ENCODE measurements at regions not wholly inside any gene's neighbourhood (a gene's known extent, or its start where the extent isn't known, plus 50 kb on each side); places are given as distances from the start of the nearest gene placed in this dataset.

DNA sequence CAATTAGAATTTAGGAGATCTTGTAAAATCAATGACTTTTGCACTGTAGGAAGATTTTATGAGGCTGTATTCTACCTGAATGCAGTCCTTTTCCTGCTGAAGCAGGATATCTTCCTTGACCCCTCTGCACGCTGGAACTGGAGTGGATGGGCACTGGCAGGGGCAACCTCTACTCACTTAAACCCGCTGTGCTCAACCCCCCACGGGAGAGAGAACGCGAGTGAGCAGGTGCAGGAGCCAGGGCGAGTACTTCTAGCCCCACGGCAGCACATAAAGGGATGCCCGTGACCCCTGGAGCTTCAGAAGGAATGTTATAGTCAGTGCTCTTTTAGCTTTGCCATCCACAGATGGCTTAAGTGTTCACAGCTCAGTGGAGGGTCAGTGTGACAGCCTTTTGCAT is 1144.8 kb downstream of the EPHA7 start:
- no peak overlapping the region for H3K27ac ChIP-seq
- TF ChIP-seq POLR2AphosphoS5 (IDR thresholded peaks at IDR 0.05) (no peak), EP300 (IDR thresholded peaks at IDR 0.05) (no peak), POLR2A (IDR thresholded peaks at IDR 0.05) (no peak)
- TF ChIP-seq, protein P1, sequence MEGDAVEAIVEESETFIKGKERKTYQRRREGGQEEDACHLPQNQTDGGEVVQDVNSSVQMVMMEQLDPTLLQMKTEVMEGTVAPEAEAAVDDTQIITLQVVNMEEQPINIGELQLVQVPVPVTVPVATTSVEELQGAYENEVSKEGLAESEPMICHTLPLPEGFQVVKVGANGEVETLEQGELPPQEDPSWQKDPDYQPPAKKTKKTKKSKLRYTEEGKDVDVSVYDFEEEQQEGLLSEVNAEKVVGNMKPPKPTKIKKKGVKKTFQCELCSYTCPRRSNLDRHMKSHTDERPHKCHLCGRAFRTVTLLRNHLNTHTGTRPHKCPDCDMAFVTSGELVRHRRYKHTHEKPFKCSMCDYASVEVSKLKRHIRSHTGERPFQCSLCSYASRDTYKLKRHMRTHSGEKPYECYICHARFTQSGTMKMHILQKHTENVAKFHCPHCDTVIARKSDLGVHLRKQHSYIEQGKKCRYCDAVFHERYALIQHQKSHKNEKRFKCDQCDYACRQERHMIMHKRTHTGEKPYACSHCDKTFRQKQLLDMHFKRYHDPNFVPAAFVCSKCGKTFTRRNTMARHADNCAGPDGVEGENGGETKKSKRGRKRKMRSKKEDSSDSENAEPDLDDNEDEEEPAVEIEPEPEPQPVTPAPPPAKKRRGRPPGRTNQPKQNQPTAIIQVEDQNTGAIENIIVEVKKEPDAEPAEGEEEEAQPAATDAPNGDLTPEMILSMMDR (IDR thresholded peaks at IDR 0.05): no peak
- 87 to 88% methylated on average over 8 of the region's 8 CpGs for WGBS, 2 donors
- DNase-seq: peak in 1 of 2 donors; percentile 6
- no peaks in the 10 kb centered on the region for H3K4me1 ChIP-seq
- H3K36me3 ChIP-seq: no peaks in the 10 kb centered on the region
- no peak for ATAC-seq (ENCODE audit: low FRiP score in 2 of 2)
- no peaks in the 10 kb centered on the region for H3K9me3 ChIP-seq
- H3K27me3 ChIP-seq: no peaks in the 10 kb centered on the region
- no peak overlapping the region for H3K4me3 ChIP-seq

DNA sequence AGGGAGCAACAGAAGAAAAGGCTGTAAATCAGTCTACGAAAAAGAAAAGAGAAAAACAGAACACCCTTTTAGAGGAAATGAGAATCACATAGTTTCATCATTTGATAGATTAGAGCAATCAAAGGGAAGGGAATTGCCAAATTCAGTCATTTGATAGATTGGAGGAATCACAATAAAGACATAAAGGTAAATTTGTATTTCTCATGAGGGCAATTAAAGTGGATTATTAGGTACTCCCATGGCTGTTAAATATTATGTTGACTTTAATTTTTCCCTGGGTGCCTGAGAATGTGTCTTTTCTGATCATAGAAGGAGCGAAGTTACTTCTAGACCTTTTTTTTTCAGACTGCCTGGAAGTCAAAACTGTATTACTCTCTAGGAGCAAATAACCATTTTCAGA is 1145.7 kb downstream of the EPHA7 start:
- Histone ChIP-seq H3K4me3 (no peak overlapping the region), H3K9me3 (no peaks in the 10 kb centered on the region), H3K27ac (no peak overlapping the region), H3K27me3 (no peaks in the 10 kb centered on the region), H3K36me3 (no peaks in the 10 kb centered on the region), H3K4me1 (no peaks in the 10 kb centered on the region)
- ATAC-seq (ENCODE audit: low FRiP score in 2 of 2) (no peak), DNase-seq (no peak)
- TF ChIP-seq, protein P1 (IDR thresholded peaks at IDR 0.05): no peak
- no peak for TF ChIP-seq POLR2AphosphoS5 (IDR thresholded peaks at IDR 0.05)
- TF ChIP-seq POLR2A (IDR thresholded peaks at IDR 0.05): no peak
- TF ChIP-seq EP300 (IDR thresholded peaks at IDR 0.05): no peak
- WGBS, 2 donors: 77 to 82% methylated on average over 2 of the region's 2 CpGs

DNA sequence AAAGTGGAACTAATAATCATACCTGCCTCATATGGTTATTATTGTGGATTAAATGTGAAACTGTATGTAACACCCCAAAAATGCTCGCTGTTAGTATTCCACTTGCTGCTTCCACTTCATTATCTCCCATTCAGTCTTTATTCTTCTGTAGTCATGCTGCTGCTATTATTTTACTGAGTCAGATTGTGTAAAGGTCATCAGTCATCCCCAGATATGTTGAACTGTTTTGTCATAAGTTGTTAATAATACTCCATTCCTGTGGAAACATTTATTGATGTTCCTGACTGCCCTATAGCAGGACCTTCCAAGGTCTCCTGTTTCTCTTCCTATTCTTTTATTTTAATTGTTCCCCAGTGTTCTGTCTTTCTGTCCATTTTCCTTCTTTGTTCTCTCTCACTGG is 1148.3 kb downstream of the EPHA7 start:
- Histone ChIP-seq H3K36me3 (no peaks in the 10 kb centered on the region), H3K27me3 (no peaks in the 10 kb centered on the region), H3K9me3 (no peaks in the 10 kb centered on the region), H3K4me1 (no peaks in the 10 kb centered on the region), H3K27ac (no peak overlapping the region), H3K4me3 (no peak overlapping the region)
- DNase-seq (no peak), ATAC-seq (ENCODE audit: low FRiP score in 2 of 2) (no peak)
- TF ChIP-seq POLR2A (IDR thresholded peaks at IDR 0.05) (no peak), POLR2AphosphoS5 (IDR thresholded peaks at IDR 0.05) (no peak)
- 90 to 92% methylated on average over 1 of the region's 1 CpG for WGBS, 2 donors

DNA sequence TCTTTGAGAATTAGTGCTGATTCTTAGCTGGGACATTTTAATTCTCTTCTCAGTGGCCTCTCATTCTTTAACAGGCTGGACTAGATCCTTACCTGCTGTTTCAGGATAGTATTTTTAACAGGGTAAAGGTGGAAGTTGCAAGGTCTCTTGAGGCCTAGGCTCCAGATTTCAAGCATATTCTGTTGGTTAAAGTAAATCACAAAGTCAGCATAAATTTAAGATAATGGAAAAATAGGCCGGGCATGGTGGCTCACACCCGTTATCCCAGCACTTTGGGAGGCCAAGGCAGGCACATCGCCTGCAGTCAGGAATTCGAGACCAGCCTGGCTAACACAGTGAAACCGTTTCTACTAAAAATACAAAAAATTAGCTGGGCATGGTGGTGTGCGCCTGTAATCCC is 1149.0 kb downstream of the EPHA7 start:
- no peak for TF ChIP-seq POLR2A (IDR thresholded peaks at IDR 0.05)
- TF ChIP-seq POLR2AphosphoS5 (IDR thresholded peaks at IDR 0.05): no peak
- TF ChIP-seq, protein P1 (IDR thresholded peaks at IDR 0.05): no peak
- no peak for TF ChIP-seq EP300 (IDR thresholded peaks at IDR 0.05)
- ATAC-seq (ENCODE audit: low FRiP score in 2 of 2) (no peak), DNase-seq (no peak)
- Histone ChIP-seq H3K9me3 (no peaks in the 10 kb centered on the region), H3K4me3 (no peak overlapping the region), H3K4me1 (no peaks in the 10 kb centered on the region), H3K27ac (no peak overlapping the region), H3K27me3 (no peaks in the 10 kb centered on the region), H3K36me3 (no peaks in the 10 kb centered on the region)
- WGBS, 2 donors: 90 to 99% methylated on average over 6 of the region's 6 CpGs

DNA sequence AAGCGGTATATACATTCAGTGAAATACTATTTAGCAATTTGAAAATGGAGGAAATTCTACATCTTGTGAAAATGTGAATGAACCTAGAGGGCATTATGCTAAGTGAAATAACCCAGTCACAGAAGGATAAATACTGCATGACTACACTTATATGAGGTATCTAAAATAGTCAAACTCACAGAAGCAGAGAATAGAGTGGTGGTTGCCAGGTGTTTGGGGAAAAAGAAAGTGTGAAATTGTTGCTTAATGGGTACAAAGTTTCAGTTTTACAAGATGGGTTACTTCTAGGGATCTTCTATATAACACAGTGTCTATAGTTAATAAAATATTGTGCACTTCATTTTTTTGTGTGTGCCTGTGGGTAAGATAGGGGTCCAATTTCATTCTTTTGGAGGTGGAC is 1152.0 kb downstream of the EPHA7 start:
- no peak for TF ChIP-seq POLR2A (IDR thresholded peaks at IDR 0.05)
- TF ChIP-seq, protein P1 (IDR thresholded peaks at IDR 0.05): no peak
- TF ChIP-seq POLR2AphosphoS5 (IDR thresholded peaks at IDR 0.05): no peak
- TF ChIP-seq EP300 (IDR thresholded peaks at IDR 0.05): no peak
- Histone ChIP-seq H3K36me3 (no peaks in the 10 kb centered on the region), H3K9me3 (no peaks in the 10 kb centered on the region), H3K4me1 (no peaks in the 10 kb centered on the region), H3K4me3 (no peak overlapping the region), H3K27ac (no peak overlapping the region), H3K27me3 (no peaks in the 10 kb centered on the region)
- DNase-seq (no peak), ATAC-seq (ENCODE audit: low FRiP score in 2 of 2) (no peak)
- 89 to 98% methylated on average over 1 of the region's 1 CpG for WGBS, 2 donors

Measured in upper lobe of left lung (tissue), 6 donors.